GM12878 (cell line): ENCODE measurements at regions not wholly inside any gene's neighbourhood (a gene's known extent, or its start where the extent isn't known, plus 50 kb on each side); places are given as distances from the start of the nearest gene placed in this dataset.

ENCODE experiments used
- ATAC-seq: fragments of 200-7000 bp; cut with Tn5 transposase; 3 replicates; pipeline ENCODE4 v1.9.1; 2020; ENCODE audit warnings: mild to moderate bottlenecking, moderate library complexity
- BruUV-seq: library from RNA; stranded (reverse); fragments of 400-500 nt; replicated peaks from 2 replicates; lab custom pipeline; 2021; lab: Mats Ljungman, UMichigan
- CTCF ChIA-PET: fragments of 300-600 bp; sonication (Branson Sonifier 250); formaldehyde crosslinking; extraction: SDS; loops from one replicate; lab custom pipeline; 2021; ENCODE audit warnings: inconsistent platforms; lab: Yijun Ruan, JAX
- POLR2A ChIA-PET: fragments of 350-600 bp; formaldehyde crosslinking; extraction: SDS; loops from one replicate; lab custom pipeline; 2021; ENCODE audit warnings: inconsistent platforms; lab: Charles Lee
- RAD21 ChIA-PET: fragments of 300-600 bp; sonication (Branson Sonifier 250); formaldehyde crosslinking; loops from one replicate; lab custom pipeline; 2023; ENCODE audit warnings: antibody characterized with exemption; ENCODE audit not compliant: unreplicated experiment; lab: Charles Lee
- SMC1A ChIA-PET: fragments of 300-600 bp; sonication (Branson Sonifier 250); formaldehyde crosslinking; loops from one replicate; lab custom pipeline; 2023; ENCODE audit not compliant: unreplicated experiment, uncharacterized antibody; lab: Charles Lee
- DNase-seq: peaks from one replicate; pipeline ENCODE4 v3.0.0-alpha.2; 2011; ENCODE audit warnings: low read depth, low spot score
- FAIRE-seq: peaks from 3 replicates; lab custom pipeline; 2011; peaks lifted over from hg19 to GRCh38; lab: Jason Lieb, UNC
- H2AFZ ChIP-seq: 2 replicates; pipeline ENCODE4 v1.6.0; 2011; ENCODE audit warnings: low read depth, low read length, control low read depth; ENCODE audit not compliant: control insufficient read depth
- H3K27ac ChIP-seq: 2 replicates; pipeline ENCODE4 v1.5.1; 2011; ENCODE audit warnings: control low read depth; ENCODE audit not compliant: control insufficient read depth, insufficient read depth
- H3K27me3 ChIP-seq, 2 experiments: replicated peaks in 1 of 2; 2 replicates each; pipeline versions ENCODE4 v1.6.0 to v1.6.1; 2011; ENCODE audit warnings: low read length in 1 of 2; ENCODE audit not compliant: control insufficient read depth in 2 of 2, insufficient read depth in 2 of 2
- H3K36me3 ChIP-seq, 2 experiments: 2 replicates each; pipeline ENCODE4 v1.5.1; 2011; ENCODE audit warnings: low read length in 1 of 2; ENCODE audit not compliant: control insufficient read depth in 2 of 2, insufficient read depth in 2 of 2
- H3K4me1 ChIP-seq: 2 replicates; pipeline ENCODE4 v1.6.1; 2011; ENCODE audit warnings: mild to moderate bottlenecking, low read length, moderate library complexity, mixed read lengths; ENCODE audit not compliant: control insufficient read depth, insufficient read depth
- H3K4me2 ChIP-seq: 2 replicates; pipeline ENCODE4 v1.6.0; 2011; ENCODE audit warnings: control low read depth; ENCODE audit not compliant: control insufficient read depth, insufficient read depth
- H3K4me3 ChIP-seq: fragments of 200-600 bp; sonication (generic); 2 replicates; pipeline ENCODE4 v1.5.1; 2016
- H3K79me2 ChIP-seq: 2 replicates; pipeline ENCODE4 v1.6.0; 2011; ENCODE audit warnings: low read length; ENCODE audit not compliant: control insufficient read depth, insufficient read depth
- H3K9ac ChIP-seq: 2 replicates; pipeline ENCODE4 v1.8.0; 2011; ENCODE audit warnings: low read length, control low read depth, mixed read lengths; ENCODE audit not compliant: control insufficient read depth, insufficient read depth
- H3K9me3 ChIP-seq: replicated peaks from 3 replicates; pipeline ENCODE4 v1.5.1; 2011; ENCODE audit warnings: mild to moderate bottlenecking, low read length; ENCODE audit not compliant: control insufficient read depth, insufficient read depth
- H4K20me1 ChIP-seq: 2 replicates; pipeline ENCODE4 v1.6.0; 2011; ENCODE audit not compliant: control insufficient read depth, insufficient read depth
- ETV6 ChIP-seq, 2 experiments: fragments of 450-650 bp in 1 of 2; IDR thresholded peaks in 1 of 2; conservative IDR thresholded peaks in 1 of 2; 2 replicates each; pipeline ENCODE4 v1.6.1; 2014; ENCODE audit warnings: antibody characterized with exemption in 1 of 2, borderline replicate concordance in 1 of 2, low read depth in 1 of 2, mild to moderate bottlenecking in 1 of 2, moderate library complexity in 1 of 2
- SMAD1 ChIP-seq: fragments of 450-650 bp; IDR thresholded peaks from 2 replicates; pipeline ENCODE4 v1.6.1; 2018; ENCODE audit warnings: mild to moderate bottlenecking, low read depth; ENCODE audit not compliant: partially characterized antibody
- TCF7 ChIP-seq: IDR thresholded peaks from 2 replicates; pipeline ENCODE4 v1.6.1; 2014; ENCODE audit warnings: antibody characterized with exemption, borderline replicate concordance
- WGBS: methylation state at CpG from one replicate; pipeline ENCODE4 v1.1.6; 2016; ENCODE audit warnings: low lambda C conversion rate; ENCODE audit not compliant: insufficient replicate concordance, insufficient coverage; ENCODE audit errors: missing lambda C conversion rate; 5-methylcytosine and 5-hydroxymethylcytosine counted together
- in situ Hi-C: fragments of 300-500 bp; cut with MboI; formaldehyde crosslinking; loops from 9 replicates; pipeline ENCODE4 v1.14.3; 2018; ENCODE audit warnings: mixed read lengths
- intact Hi-C: fragments of 100-400 bp; cut with micrococcal nuclease; formaldehyde crosslinking; loops from one replicate; pipeline ENCODE4 v1.14.2; 2022; ENCODE audit not compliant: unreplicated experiment

DNA sequence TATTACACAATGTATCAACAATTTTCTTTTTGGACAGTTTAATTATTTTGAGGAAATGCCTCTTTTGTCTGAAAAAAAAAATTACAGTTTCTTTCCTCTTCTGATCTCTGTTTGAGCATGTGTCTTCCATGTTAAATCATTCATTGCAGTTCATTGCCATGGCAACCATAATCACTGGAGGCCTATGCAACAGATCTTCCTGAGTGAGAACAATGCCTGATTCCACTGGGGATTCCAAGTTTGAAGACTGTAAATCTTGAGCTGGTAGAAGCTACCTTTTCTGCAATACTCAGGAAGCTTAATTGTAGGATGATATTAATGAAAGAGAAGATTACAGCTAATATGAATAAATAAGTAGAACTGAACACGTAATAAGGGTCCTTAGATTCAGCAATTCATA, 721.4 kb upstream of the CNTNAP5 start:
- in situ Hi-C loops = no loop called here
- H3K9ac ChIP-seq = no peak overlapping the region
- POLR2A ChIA-PET = no interaction called here
- no peaks in the 10 kb centered on the region for H3K4me1 ChIP-seq
- no peak for ATAC-seq
- H3K9me3 ChIP-seq = no peaks in the 10 kb centered on the region
- TF ChIP-seq ETV6 (conservative IDR thresholded peaks at IDR 0.05 in 1 of 2, IDR thresholded peaks at IDR 0.05 in 1 of 2; ENCODE audit: borderline replicate concordance in 1 of 2, low read depth in 1 of 2) (no peak), TCF7 (no peak), SMAD1 (no peak)
- TF ChIP-seq, all 136 proteins: peak for 0
- ChIA-PET RAD21 (no interaction called here), SMC1A (no interaction called here), CTCF (interaction anchor here (0.6 kb wide), 1 partner anchor 328 kb away, joined by 3 read pairs; no protein-coding TSS in a partner anchor)
- Histone ChIP-seq H2AFZ (no peak overlapping the region), H4K20me1 (no peaks in the 10 kb centered on the region), H3K27ac (no peak overlapping the region), H3K4me2 (no peak overlapping the region), H3K4me3 (no peak overlapping the region), H3K27me3 (no peaks in the 10 kb centered on the region), H3K36me3 (no peaks in the 10 kb centered on the region), H3K79me2 (no peaks in the 10 kb centered on the region)
- WGBS = 0% methylated on average over 1 of the region's 1 CpG
- BruUV-seq = no TSS peak
- DNase-seq (no peak), FAIRE-seq (no peak)
- intact Hi-C loops = no loop called here
